IMR-90 (cell line): ENCODE measurements at regions not wholly inside any gene's neighbourhood (a gene's known extent, or its start where the extent isn't known, plus 50 kb on each side); places are given as distances from the start of the nearest gene placed in this dataset.

Experiments
- ATAC-seq: fragments of 200-7000 bp; cut with Tn5 transposase; 2 replicates; pipeline ENCODE4 v1.9.1; 2020; ENCODE audit warnings: low read depth, mild to moderate bottlenecking, moderate library complexity
- BruUV-seq: library from RNA; stranded (reverse); fragments of 400-500 nt; replicated peaks from 2 replicates; lab custom pipeline; 2021; lab: Mats Ljungman, UMichigan
- CTCF ChIA-PET: fragments of 300-600 bp; formaldehyde crosslinking; extraction: SDS; loops from one replicate; lab custom pipeline; 2021; ENCODE audit warnings: antibody characterized with exemption; lab: Yijun Ruan, JAX
- POLR2A ChIA-PET: fragments of 300-600 bp; sonication (Branson Sonifier 250); formaldehyde crosslinking; loops from one replicate; lab custom pipeline; 2022; ENCODE audit warnings: antibody characterized with exemption; ENCODE audit not compliant: unreplicated experiment; lab: Charles Lee
- DNase-seq: peaks from one replicate; pipeline ENCODE4 v3.0.0; 2013
- H2AFZ ChIP-seq: replicated peaks from 2 replicates; pipeline ENCODE3; 2013; ENCODE audit warnings: low read length, mild to moderate bottlenecking; ENCODE audit not compliant: poor library complexity
- H2AK5ac ChIP-seq: 2 replicates; pipeline ENCODE4 v1.6.1; 2013; ENCODE audit warnings: low read depth, low read length, inconsistent platforms
- H2AK9ac ChIP-seq: replicated peaks from 2 replicates; pipeline ENCODE3; 2013; ENCODE audit warnings: mild to moderate bottlenecking, low read depth, low read length, moderate library complexity; ENCODE audit not compliant: poor library complexity
- H2BK120ac ChIP-seq: 2 replicates; pipeline ENCODE4 v1.6.1; 2013; ENCODE audit warnings: low read depth, low read length, inconsistent platforms
- H2BK15ac ChIP-seq: 3 replicates; pipeline ENCODE4 v1.6.1; 2013; ENCODE audit warnings: low read depth, low read length, inconsistent platforms
- H2BK20ac ChIP-seq: 2 replicates; pipeline ENCODE4 v1.6.1; 2013; ENCODE audit warnings: low read depth, mild to moderate bottlenecking, inconsistent platforms, low read length, moderate library complexity
- H2BK5ac ChIP-seq: 2 replicates; pipeline ENCODE4 v1.6.1; 2013; ENCODE audit warnings: mild to moderate bottlenecking, low read depth, low read length, inconsistent platforms; ENCODE audit not compliant: poor library complexity, severe bottlenecking
- H3K14ac ChIP-seq: replicated peaks from 2 replicates; pipeline ENCODE4 v1.6.1; 2013; ENCODE audit warnings: low read depth, low read length, inconsistent platforms
- H3K18ac ChIP-seq: 2 replicates; pipeline ENCODE4 v1.6.1; 2013; ENCODE audit warnings: low read depth, low read length, control low read depth
- H3K23ac ChIP-seq: 2 replicates; pipeline ENCODE4 v1.6.1; 2013; ENCODE audit warnings: low read depth, low read length, inconsistent platforms
- H3K27ac ChIP-seq: 2 replicates; pipeline ENCODE4 v1.5.1; 2013; ENCODE audit warnings: mild to moderate bottlenecking, control low read depth, low read length; ENCODE audit not compliant: insufficient read depth
- H3K27me3 ChIP-seq: 2 replicates; pipeline ENCODE4 v1.6.1; 2013; ENCODE audit warnings: low read length; ENCODE audit not compliant: control insufficient read depth, insufficient read depth
- H3K36me3 ChIP-seq: 2 replicates; pipeline ENCODE4 v1.6.1; 2013; ENCODE audit warnings: low read length, mixed read lengths; ENCODE audit not compliant: control insufficient read depth, insufficient read depth
- H3K4ac ChIP-seq: 2 replicates; pipeline ENCODE4 v1.6.1; 2013; ENCODE audit warnings: low read depth, low read length, inconsistent platforms
- H3K4me1 ChIP-seq: 2 replicates; pipeline ENCODE4 v1.6.1; 2013; ENCODE audit warnings: low read length, mixed read lengths; ENCODE audit not compliant: control insufficient read depth, insufficient read depth
- H3K4me2 ChIP-seq: 2 replicates; pipeline ENCODE4 v1.6.1; 2013; ENCODE audit warnings: low read depth, mild to moderate bottlenecking, control low read depth, low read length, moderate library complexity
- H3K4me3 ChIP-seq: 2 replicates; pipeline ENCODE4 v1.5.1; 2013; ENCODE audit warnings: low read depth, mild to moderate bottlenecking, control low read depth, low read length, moderate library complexity; ENCODE audit not compliant: insufficient read depth
- H3K56ac ChIP-seq: 2 replicates; pipeline ENCODE4 v1.6.1; 2013; ENCODE audit warnings: low read length, inconsistent platforms; ENCODE audit not compliant: insufficient read depth; ENCODE audit errors: extremely low read depth
- H3K79me1 ChIP-seq, 2 experiments: 2 replicates each; pipeline ENCODE4 v1.6.1; 2013; ENCODE audit warnings: low read length in 2 of 2, inconsistent platforms in 1 of 2, low read depth in 1 of 2
- H3K9ac ChIP-seq: 2 replicates; pipeline ENCODE4 v1.6.1; 2013; ENCODE audit warnings: low read depth, low read length, control low read depth
- H3K9me1 ChIP-seq: 2 replicates; pipeline ENCODE4 v1.6.1; 2013; ENCODE audit warnings: low read length, inconsistent platforms; ENCODE audit not compliant: insufficient read depth
- H3K9me3 ChIP-seq: 2 replicates; pipeline ENCODE4 v1.6.1; 2013; ENCODE audit warnings: low read length; ENCODE audit not compliant: control insufficient read depth, insufficient read depth
- H4K20me1 ChIP-seq: 2 replicates; pipeline ENCODE4 v1.6.1; 2013; ENCODE audit warnings: low read length, inconsistent platforms; ENCODE audit not compliant: insufficient read depth
- H4K5ac ChIP-seq: 2 replicates; pipeline ENCODE4 v1.6.1; 2013; ENCODE audit warnings: mild to moderate bottlenecking, low read depth, low read length, control low read depth
- H4K8ac ChIP-seq, 2 experiments: 2 replicates each; pipeline ENCODE4 v1.6.1; 2013; ENCODE audit warnings: low read depth in 2 of 2, low read length in 2 of 2, control low read depth in 1 of 2, inconsistent platforms in 1 of 2
- H4K91ac ChIP-seq: 2 replicates; pipeline ENCODE4 v1.6.1; 2013; ENCODE audit warnings: low read depth, low read length, inconsistent platforms; ENCODE audit not compliant: insufficient read depth
- FOS ChIP-seq: fragments of 150-350 bp; IDR thresholded peaks from 2 replicates; pipeline ENCODE4 v1.6.1; 2016; ENCODE audit warnings: low read depth, low read length
- MAFK ChIP-seq: IDR thresholded peaks from 2 replicates; pipeline ENCODE4 v1.6.1; 2012; ENCODE audit warnings: low read depth, low read length, improper control_type of control experiment
- WGBS, 2 experiments: methylation state at CpG; one replicate each; pipeline versions ENCODE4 v1.1.5 to v1.1.7; 2013; ENCODE audit warnings: missing lambda C conversion rate in 2 of 2; ENCODE audit not compliant: insufficient read length in 1 of 2; ENCODE audit errors: extremely low coverage in 2 of 2; 5-methylcytosine and 5-hydroxymethylcytosine counted together
- dilution Hi-C: fragments of 300-500 bp; cut with HindIII; formaldehyde crosslinking; loops from one replicate; pipeline ENCODE4 v1.14.3; 2018; ENCODE audit warnings: low sequenced_read_pairs; ENCODE audit not compliant: unreplicated experiment
- in situ Hi-C: fragments of 300-500 bp; cut with MboI; formaldehyde crosslinking; loops from 3 replicates; pipeline ENCODE4 v1.14.3; 2019; ENCODE audit warnings: low sequenced_read_pairs, inconsistent platforms, mixed read lengths
- intact Hi-C: fragments of 100-400 bp; cut with micrococcal nuclease; formaldehyde crosslinking; loops from 2 replicates; pipeline ENCODE4 v1.10.0; 2022

DNA sequence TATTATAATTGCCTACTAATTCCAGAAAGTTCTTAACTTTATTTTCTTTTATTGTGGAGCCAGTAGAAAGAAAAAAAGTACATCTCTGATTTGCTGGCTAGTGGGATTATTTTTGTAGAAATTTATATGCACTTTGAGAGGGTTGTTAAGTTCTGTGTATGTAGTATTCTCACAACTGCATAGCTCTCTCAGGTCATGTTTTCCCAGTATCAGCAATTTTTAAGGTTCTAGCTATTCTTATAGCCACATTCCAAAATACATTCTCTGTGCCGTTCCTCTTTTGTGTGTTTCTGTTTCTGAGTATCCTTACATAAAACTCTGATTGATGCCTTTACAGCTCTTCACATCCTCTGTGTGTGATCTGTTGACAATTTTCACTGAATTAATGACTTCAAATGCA lies 199.3 kb upstream of the KYNU start:
- TF ChIP-seq FOS (no peak), MAFK (peak; percentile 38; the same call in 1 of the 2 replicates)
- no peak for DNase-seq
- Histone ChIP-seq H3K4me2 (no peak overlapping the region), H2BK5ac (no peak overlapping the region), H2BK20ac (no peak overlapping the region), H3K4me1 (peaks cover 2% of the 10 kb centered on the region; the same call in 1 of the 2 replicates), H3K9me1 (no peaks in the 10 kb centered on the region), H4K8ac (no peak overlapping the region), H3K36me3 (no peaks in the 10 kb centered on the region), H3K4me3 (no peak overlapping the region), H2AK5ac (no peak overlapping the region), H2BK120ac (no peak overlapping the region), H3K27ac (no peak overlapping the region), H2AFZ (no peak overlapping the region), H4K91ac (no peak overlapping the region), H4K20me1 (no peaks in the 10 kb centered on the region), H3K18ac (no peak overlapping the region), H3K23ac (no peak overlapping the region), H3K79me1 (no peaks in the 10 kb centered on the region), H2BK15ac (no peak overlapping the region), H3K56ac (no peak overlapping the region), H3K27me3 (no peaks in the 10 kb centered on the region), H2AK9ac (no peak overlapping the region), H3K14ac (no peak overlapping the region), H3K9me3 (no peaks in the 10 kb centered on the region), H4K5ac (no peak overlapping the region), H3K9ac (no peak overlapping the region), H3K4ac (no peak overlapping the region)
- dilution Hi-C loops, result no loop called here
- no peak for ATAC-seq
- ChIA-PET POLR2A (no interaction called here), CTCF (interaction anchor here (0.7 to 2.8 kb wide), 2 partner anchors 9 to 316 kb away, joined by 6 to 10 read pairs; no protein-coding TSS in a partner anchor)
- in situ Hi-C loops, result no loop called here
- intact Hi-C loops, result no loop called here
- BruUV-seq, result no TSS peak
- no CpG with 5 or more reads among the region's 1 CpG for WGBS, 2 experiments
